ENCODE measurements at regions not wholly inside any gene's neighbourhood (a gene's known extent, or its start where the extent isn't known, plus 50 kb on each side); places are given as distances from the start of the nearest gene placed in this dataset.
"Not testable (repeated sequence)": the region's sequence is repeated elsewhere in the genome, so short reads cannot be mapped to it uniquely, and the experiment has no call there.

- TF ChIP-seq POLR2A, CTCF (IDR thresholded peaks at IDR 0.05): not testable (repeated sequence)
These were observed 383.6 kb downstream of the SPATA31A7 start for GRCh38 chr9:61573432-61573831.

All from vagina (tissue), 2 donors.